22Rv1 (cell line): ENCODE measurements at regions not wholly inside any gene's neighbourhood (a gene's known extent, or its start where the extent isn't known, plus 50 kb on each side); places are given as distances from the start of the nearest gene placed in this dataset.

Source experiments
- H3K27ac ChIP-seq: fragments of 450-650 bp; 2 replicates; pipeline ENCODE4 v1.5.1; 2017
- ZFX ChIP-seq: fragments of 450-650 bp; IDR thresholded peaks from 2 replicates; pipeline ENCODE4 v1.6.1; 2017; ENCODE audit warnings: antibody characterized with exemption, borderline replicate concordance
- TF ChIP-seq, protein P1 (sequence below): fragments of 450-650 bp; IDR thresholded peaks from 2 replicates; pipeline ENCODE4 v1.5.1; 2017; ENCODE audit warnings: mild to moderate bottlenecking

- H3K27ac ChIP-seq = no peak overlapping the region
These were observed 1171.3 kb downstream of the EFNB2 start for GRCh38 chr13:105364191-105364590.

GRCh38 chr13:105363261-105364190 is 1171.9 kb downstream of the EFNB2 start:
- TF ChIP-seq, protein P1, sequence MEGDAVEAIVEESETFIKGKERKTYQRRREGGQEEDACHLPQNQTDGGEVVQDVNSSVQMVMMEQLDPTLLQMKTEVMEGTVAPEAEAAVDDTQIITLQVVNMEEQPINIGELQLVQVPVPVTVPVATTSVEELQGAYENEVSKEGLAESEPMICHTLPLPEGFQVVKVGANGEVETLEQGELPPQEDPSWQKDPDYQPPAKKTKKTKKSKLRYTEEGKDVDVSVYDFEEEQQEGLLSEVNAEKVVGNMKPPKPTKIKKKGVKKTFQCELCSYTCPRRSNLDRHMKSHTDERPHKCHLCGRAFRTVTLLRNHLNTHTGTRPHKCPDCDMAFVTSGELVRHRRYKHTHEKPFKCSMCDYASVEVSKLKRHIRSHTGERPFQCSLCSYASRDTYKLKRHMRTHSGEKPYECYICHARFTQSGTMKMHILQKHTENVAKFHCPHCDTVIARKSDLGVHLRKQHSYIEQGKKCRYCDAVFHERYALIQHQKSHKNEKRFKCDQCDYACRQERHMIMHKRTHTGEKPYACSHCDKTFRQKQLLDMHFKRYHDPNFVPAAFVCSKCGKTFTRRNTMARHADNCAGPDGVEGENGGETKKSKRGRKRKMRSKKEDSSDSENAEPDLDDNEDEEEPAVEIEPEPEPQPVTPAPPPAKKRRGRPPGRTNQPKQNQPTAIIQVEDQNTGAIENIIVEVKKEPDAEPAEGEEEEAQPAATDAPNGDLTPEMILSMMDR = no peak
- TF ChIP-seq ZFX = no peak
- no peak overlapping the region for H3K27ac ChIP-seq

More at GRCh38 chr13:105364191-105364590, 1171.3 kb downstream of the EFNB2 start:
- no peak for TF ChIP-seq ZFX
- TF ChIP-seq, protein P1 = no peak

- H3K27ac ChIP-seq = no peak overlapping the region
- no peak for TF ChIP-seq ZFX
- TF ChIP-seq, protein P1 = no peak
These were observed 1181.8 kb downstream of the EFNB2 start for GRCh38 chr13:105353654-105354053.

DNA sequence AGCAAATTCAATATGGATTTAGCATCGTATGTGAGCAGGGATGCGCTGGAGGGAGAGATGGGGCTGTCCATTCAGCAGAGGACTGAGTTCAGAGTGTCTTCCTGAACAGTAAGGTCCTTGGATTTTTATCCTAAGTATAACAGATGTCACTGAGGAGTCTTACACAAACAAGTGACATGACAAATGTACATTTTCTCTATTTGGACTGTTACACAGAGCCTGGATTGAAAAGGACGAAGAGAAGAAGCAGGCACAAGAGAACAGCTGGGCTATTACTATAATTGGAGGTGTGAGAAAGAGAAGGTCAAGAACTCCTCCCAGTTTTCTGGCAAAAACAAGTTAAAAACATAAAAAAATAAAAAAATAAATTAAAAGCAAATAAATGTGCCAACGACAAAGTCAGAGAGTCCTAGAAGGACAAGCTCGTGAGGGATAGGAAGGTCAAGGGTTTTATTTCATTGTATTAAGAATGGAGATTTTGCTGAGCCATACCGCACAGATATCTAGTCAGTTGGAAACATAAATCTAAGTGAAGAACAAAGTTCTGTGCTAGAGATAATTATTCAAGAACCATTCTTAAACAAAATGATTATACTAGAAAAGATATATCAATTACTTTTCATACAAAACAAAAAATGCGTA is 1186.3 kb downstream of the EFNB2 start:
- no peak for TF ChIP-seq ZFX
- TF ChIP-seq, protein P1 = no peak
- no peak overlapping the region for H3K27ac ChIP-seq

DNA sequence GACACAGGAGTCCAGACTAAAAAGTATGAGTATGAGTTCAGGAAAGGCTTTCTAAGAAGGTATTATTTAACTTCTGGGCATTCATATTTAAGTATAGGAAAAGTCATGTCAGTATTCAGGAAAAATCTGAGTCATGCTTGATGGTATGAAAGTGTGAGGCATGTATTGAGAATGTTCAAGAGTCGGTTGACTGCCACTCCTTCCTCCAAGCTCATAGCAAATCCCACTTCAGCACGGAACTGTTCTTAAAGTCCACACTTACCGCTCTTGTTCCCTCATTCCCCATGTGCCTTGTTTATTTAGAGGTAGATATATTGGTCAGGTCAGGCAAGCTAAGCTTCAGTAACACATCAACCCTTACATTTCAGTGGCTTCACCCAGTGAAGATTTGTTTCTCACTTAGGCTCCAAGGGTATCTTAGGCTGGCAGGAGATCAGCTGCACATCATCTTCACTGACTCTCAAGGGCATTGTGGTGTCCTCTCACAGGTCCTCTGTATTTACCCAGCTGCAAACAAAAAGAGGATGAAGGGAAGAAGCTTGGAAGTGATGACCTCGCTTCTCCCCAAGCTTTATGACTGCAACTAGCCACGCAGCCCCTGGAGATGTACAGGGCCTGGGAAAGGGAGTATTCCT is 1189.2 kb downstream of the EFNB2 start:
- no peak overlapping the region for H3K27ac ChIP-seq
- TF ChIP-seq, protein P1 = no peak
- TF ChIP-seq ZFX = no peak

- H3K27ac ChIP-seq = no peak overlapping the region
- TF ChIP-seq, protein P1 = no peak
- TF ChIP-seq ZFX = no peak
These were observed 1189.7 kb downstream of the EFNB2 start for GRCh38 chr13:105345730-105346129.
